ENCODE measurements at regions not wholly inside any gene's neighbourhood (a gene's known extent, or its start where the extent isn't known, plus 50 kb on each side); places are given as distances from the start of the nearest gene placed in this dataset.
A peak's percentile ranks its signal among the peaks of the same experiment; 100 is the strongest.
"Not testable (repeated sequence)": the region's sequence is repeated elsewhere in the genome, so short reads cannot be mapped to it uniquely, and the experiment has no call there.

DNA sequence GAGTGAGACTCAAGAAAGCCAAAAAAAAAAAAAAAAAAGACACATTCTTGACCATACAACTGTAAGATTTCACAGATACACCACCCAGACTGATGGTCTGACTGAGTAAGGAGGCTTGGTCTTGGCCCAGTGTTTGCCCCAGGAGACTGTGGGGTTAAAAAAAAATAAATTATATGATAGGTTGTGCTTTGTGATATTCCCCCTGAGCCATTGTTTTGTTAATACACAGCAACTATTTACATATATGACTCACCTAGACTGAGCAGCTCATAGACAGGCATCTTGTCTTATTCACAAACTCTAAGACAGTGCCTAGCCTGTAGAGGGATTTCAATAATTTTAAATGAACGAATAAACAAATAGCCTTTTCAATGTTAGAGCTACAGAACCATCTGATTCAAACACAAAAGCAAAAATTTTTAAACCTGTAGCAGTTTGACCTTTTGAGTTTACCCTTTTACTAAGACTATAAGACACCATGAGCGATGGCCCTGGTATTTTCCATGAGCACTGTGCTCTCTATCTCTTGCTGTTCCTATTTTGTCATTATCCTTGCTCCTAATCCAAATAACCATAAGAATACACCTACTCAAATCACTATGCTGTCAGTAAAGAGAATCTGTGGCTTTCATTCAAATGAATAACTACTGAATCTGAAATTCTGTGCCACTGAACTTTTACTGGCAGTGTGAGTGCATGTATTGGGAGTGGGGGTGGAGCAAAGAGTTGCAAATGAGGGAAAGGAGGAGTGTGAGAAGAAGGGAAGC lies 199.4 kb upstream of the PTBP2 start:
- ATAC-seq: no peak

DNA sequence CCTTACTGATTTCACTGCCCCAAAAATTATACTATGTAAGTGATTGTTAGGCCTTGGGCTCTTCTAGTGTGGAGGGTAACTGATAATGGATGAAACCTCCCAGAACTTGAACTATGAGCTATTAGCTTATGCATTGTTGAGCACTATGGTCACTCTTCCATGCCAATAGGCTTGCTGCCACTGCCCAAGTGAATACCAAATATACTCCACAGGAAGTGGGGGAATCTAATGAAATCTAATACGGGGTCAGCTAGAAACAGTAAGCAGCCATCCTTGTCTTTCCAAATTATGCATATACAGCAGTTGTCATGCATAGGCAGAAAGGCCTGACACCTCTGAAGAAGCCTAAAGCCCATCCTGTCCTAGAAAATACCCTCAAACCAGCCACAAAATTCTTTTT lies 198.7 kb upstream of the PTBP2 start:
- ATAC-seq: no peak

DNA sequence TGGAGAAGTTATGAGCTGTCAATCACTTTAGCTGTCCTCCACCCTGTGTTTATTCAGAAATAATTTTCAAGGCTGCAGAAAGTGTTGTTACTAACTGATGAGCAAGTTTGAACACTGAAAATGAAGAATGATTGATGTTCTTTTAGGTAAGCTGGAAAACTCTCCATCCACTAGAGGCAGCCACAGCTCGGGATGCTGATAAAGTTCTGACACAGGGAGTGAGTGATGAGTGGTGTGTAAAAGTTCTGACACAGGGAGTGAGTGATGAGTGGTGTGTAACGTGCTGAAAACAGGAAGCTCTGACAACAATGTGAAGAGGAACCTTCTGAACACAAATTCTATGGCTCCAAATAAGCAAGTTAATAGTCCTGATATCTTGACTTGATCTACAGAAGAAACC lies 197.5 kb upstream of the PTBP2 start:
- no peak for ATAC-seq

DNA sequence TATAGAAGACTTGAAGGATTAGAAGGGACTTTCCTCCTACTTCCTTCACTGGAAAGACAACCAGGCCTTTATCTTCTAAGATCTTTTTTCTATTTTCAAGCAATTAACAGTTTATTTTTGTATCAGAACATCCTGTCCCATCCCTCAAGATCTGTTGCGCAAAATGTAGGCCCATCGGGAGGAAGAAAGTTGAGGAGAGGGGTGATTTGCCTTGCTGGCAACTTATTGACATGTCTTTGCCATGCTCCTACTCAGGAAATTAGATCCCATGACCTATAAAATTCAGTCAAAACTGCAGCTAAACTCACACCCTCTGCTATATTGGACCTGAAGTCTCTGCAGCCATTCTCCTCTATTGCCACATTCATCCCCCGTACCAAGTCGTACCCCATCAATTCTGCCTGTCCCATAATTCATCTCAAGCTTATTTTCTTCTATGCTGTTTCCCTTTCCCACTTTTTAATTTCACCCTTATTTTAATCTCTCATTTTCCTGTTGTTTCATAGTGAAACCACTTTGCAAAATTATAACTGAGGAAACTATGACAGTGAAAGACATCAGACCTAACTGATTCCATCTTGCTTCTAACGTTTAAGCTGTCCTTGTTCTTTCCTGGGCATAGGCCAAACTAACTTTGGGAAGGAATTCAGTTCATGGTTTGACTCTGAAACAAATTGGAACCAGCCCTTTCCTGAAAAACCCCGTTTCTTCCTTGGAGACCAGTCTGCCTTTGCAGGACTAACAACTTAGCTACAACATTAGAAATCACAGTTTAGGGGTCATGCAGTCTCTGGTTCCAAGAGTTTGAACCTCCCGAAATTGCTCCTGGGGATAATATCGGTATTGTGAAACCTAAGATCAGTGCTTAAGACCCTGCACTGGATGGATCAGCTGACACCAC lies 195.7 kb upstream of the PTBP2 start:
- no peak for ATAC-seq

DNA sequence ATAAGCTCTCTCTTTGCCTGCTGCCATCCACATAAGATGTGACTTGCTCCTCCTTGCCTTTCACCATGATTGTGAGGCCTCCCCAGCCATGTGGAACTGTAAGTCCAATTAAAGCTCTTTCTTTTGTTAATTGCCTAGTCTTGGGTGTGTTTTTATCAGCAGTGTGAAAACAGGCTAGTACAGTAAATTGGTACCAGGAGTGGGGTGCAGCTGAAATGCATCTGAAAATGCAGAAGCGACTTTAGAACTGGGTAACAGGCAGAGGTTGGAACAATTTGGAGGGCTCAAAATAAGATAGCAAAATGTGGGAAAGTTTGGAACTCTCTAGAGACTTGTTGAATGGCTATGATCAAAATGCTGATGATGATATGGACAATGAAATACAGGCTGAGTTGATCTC lies 192.9 kb upstream of the PTBP2 start:
- ATAC-seq: not testable (repeated sequence)

DNA sequence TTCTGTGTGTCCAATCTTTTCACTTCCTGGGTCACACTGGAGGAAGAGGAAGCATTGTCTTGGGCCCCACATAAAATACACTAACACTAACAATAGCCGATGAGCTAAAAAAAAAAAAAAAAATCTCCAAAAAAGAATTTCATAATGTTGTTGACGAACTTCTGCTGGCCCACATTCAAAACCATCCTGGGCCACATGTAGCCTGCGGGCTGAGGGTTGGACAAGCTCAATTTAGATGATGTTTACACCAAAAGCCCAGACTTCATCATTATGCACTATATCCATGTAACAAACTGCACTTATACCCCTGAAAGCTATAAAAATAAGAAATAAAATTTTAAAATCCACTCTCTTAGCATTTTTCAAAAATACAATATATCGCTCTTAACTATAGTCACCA lies 187.8 kb upstream of the PTBP2 start:
- no peak for ATAC-seq

DNA sequence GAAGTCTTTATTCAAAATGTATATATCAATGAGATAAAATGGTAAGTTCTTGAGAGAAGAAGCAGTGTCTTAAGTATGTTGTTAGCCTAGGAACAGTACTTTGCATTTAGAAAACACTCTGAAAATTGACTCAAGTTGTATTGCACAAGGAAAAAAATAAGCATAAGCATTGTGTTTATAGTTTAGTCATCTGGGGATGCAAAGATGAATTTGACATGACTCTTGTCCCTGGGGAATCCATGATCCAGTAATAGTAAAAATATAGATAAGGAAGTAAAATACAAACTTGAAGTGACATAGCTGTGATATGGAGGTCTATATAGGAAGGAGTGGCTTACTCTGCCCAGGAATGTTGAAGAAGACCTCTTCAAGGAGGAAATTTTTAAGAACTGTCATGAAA lies 185.0 kb upstream of the PTBP2 start:
- peak in 1 of 2 donors; percentile 6 for ATAC-seq

DNA sequence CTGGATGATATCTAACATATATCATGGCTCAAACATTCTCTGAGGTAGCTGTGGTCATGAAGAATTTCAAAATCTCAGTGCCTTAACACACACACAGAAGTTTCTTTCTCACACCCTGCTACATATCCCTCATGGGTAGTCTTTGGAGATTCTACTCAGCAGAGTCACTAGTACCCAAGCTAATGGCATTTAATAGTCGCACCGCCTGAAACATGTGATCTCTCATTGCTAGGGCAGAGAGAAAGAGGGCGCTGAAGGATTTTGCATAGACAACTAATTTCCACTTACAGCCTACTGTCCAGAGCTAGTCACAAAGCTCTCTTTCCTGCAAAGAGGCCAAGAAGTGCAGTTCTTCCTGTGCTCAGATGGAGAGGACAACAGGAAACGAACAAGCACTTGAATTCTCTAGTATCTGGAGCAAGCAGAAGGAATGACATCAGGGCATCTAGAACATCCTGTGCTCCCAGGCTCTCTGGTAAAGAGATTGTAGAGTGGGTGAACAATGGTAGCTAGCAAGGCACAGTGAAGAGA lies 183.4 kb upstream of the PTBP2 start:
- no peak for ATAC-seq

DNA sequence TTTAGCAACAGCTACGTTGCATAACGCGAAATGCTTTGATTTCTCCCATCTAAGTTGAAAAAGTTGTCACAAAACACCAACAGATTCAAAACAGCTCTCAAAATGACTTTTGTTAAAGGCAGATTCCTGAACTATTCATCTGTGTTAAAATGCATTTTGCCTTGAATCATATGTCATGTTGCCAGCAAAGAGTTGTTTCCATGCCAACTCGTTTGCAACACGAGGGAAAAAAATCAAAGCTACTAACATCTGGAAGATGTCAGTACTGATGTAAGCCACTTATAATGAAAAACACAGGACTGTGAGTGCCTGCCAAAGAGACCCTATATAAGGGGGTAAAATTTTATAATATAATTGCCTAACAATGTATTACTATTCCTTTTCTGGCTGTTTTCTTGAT lies 182.7 kb upstream of the PTBP2 start:
- ATAC-seq: no peak

DNA sequence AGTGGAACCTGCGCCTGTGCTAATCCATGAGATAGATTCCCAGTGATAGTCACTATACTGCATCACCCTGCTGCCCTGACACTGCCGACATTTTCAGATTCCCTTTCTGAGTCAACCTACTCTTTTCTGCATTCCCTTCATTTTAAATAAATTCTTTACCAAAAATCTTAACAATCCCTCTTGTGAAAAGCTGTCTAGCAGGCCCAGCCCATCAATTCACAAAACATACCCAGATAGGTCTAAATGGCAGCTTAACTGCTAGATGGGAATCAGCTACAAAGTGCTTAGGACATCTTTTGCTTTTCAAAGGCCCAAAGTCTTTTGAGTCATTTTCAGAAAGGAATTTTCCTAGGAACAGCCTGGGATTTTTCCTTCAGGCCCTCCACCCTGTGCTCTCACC lies 180.1 kb upstream of the PTBP2 start:
- ATAC-seq: no peak

DNA sequence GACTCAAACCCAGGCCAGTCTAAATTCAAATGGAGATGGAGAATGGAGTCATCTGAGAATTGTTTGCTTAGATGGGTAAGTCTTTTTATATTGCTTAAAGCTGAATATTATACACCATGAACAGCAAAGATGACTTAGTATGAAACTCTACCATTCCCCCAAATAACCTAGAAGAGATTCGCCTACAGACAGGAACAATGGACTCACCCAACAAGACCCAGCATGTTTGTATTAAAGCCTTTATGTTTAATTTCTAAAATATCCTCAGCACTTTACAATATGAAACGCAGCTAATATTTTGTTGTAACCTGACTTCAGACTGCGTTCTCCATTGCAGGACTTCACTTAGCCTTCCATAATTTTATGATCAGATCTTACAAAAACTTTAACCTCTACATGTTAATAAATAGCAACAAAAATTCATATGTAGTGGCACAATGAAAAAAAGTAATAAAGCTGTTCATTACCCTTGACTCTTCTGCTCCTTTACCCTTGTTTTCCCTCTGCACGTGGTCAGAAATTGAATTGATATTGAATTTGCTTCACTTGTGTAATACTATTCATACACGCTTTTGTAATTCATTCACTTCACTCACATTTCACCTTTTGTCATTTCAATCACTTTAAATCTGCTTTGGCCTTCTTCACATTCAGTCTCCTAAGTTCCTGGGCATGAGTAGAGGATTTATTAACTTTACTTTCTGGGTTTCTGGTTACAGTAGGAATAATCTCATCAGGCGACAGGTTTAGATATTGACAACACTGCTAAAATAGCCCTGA lies 177.3 kb upstream of the PTBP2 start:
- ATAC-seq: no peak

DNA sequence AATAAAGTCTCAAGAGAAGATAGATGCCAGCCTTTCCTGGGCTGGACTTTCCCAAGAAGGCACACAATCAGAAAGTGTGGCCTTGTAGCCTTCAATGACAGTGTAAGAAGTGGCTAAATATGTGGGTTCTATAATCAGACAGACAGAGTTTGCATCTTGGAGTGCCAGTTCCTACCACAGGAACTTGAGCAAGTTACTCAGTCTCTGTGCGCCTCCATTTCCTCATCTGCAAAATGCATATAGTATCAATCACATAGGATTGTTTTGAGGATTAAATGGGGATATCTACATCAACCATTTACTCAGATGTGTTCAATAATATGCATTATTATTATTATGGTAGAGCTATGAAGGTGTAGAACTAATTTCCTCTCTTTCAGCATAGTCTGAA lies 176.8 kb upstream of the PTBP2 start:
- no peak for ATAC-seq

DNA sequence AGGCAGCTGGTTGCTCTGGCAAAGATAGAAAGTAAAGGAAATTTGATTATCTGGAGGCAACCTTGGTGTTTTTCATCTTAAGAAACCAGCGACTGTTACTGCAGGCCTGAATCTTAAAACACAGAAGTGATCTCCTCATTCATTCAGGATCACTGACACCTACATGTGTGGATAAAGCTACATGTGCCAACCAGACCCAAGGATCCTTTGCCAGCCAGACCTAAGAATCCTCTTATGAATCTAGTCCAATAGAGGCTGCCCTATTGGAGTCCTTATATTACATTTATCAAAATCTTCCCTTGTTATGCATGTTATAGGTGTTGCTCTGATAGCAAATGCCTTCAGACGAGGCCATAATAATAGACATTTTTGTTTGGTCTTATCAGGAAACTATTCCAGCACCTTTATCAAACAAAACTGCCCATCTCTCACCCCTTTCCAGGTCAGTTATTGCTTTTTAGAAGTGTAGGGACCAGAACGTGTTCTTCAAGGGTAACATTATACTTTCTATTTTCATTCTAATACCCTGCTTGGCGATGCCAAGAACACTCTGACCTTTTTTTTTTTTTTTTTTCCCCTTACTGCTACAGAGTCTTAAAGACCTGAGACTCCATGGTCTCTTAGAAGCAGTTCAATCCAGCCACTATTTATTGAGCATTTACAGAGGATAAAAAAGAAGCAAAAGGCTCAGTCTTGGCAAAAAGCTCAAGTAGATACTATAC lies 175.5 kb upstream of the PTBP2 start:
- ATAC-seq: no peak

DNA sequence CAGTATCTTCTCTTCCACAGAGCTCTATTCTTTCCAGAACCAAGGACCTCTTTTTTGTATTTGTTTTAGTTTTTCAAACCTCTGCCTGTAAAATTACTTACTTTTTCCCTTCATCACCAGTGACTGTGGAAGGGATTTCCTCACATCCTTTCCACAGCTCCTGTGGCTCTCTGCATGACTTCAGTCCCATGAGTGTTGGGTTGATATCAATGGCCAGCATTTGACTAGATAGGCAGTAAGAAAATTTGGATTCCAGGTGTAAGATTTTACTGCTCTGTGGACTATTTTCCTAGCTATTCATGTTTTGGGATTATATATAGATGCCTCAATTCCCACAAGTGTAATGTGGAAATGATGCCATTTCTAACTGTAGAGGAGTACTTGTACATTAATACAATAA lies 171.5 kb upstream of the PTBP2 start:
- ATAC-seq: no peak

DNA sequence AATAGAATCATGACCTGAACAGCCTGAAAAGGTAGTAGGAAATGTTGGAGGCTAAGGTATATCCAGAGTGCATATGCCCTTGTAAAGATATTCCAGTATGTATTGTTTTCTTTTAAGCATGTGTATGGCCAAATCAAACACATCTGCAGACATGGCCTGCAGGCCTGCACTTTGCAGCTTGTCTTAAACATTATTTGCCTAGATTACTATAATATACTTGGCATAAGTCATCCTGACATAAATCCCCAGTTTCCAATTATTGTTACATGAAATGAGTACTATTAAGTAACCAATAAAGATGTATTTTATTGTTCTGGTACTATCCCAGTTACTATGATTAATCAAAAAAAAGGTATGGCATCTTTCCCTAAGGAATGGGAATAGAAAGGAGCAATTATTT lies 169.1 kb upstream of the PTBP2 start:
- no peak for ATAC-seq

DNA sequence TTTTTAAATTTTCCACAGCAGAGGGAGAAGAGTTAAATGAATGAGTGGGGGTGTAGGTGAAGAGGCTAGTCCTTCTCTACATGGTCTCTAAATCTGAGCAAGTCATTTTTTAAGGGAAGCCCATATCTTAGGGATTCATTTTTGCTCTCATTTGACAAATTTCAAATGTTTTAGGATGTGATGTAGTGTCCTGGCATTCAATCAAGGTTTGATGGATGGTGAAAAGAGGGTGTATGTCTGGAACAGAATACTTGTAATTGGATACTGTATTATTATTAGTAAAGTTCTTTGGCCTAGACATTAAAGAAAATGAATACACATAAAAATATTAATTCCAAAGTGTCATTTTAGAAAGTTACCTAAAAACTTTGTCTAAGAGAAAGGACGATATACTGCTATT lies 167.8 kb upstream of the PTBP2 start:
- ATAC-seq: no peak

DNA sequence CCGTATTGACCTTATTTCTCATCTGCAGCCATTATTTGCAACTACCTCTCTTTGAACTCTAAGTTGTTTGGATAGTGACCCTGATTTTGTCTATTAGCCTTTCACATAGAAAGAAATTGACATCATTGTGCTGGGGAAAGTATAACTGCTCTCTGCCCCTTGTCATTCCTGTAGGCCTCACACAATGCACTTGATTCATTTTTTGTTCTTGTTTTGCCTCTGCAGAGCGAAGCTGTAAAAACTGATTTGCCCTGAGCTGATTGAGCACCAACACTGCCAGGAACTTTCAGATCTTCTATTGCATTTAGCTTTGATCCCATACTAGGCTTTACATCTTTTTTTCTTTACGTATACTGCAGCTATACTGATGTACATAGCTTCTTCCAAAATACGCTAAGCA lies 167.2 kb upstream of the PTBP2 start:
- no peak for ATAC-seq

DNA sequence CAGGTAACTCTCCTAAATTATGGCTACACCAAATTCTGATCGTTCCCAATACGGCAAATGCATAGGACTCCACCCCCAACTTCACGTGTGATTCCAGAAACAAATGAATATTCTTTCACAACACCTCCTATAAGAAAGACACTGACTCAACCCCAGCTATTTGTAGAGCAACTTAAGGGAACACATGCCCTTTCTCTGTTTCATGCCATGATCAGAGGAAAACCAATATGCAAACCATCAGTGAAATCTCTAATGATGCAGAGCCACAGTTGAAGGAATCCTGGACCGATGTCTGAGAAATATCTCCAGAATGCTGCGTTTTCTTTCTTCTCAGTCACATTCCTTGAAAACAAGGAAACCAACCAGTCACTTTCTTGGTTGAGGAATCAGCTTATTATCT lies 164.2 kb upstream of the PTBP2 start:
- ATAC-seq: no peak

DNA sequence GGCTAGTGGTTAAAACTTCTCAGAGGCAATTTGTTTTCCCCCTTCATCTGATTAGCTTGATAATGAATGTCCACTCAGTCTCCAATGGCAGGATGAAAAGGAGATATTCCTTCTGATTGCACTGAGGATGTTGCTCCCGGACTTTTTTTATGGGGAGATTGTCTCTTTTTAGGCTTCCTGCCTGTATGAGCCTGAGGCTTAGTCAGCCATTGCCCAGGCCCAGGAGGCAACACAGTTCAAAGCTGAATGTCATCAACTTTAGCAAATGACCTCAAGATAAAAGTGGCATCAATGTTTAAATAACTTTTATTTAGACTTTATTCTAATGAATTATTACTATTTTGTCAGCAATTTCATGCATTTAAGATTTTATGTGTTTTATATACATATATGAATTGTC lies 162.9 kb upstream of the PTBP2 start:
- ATAC-seq: no peak

DNA sequence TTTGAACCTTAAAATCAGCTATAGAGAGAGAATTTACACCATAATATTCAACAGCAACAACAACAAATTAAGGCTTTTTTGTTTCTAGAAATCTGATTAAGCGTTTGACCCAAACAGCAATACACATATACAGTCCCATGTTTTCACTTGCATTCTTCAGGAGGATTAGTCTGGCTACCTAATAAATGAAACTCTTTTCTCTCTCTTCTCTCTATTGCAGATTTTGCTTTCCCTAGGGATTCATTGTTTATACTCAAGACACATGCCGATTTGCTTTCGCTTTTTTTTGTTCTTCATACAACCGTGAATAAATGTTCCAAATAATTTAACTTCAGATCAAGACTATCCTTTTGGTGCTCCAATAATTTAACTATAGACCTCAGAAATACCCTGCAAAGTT lies 162.4 kb upstream of the PTBP2 start:
- ATAC-seq: no peak

DNA sequence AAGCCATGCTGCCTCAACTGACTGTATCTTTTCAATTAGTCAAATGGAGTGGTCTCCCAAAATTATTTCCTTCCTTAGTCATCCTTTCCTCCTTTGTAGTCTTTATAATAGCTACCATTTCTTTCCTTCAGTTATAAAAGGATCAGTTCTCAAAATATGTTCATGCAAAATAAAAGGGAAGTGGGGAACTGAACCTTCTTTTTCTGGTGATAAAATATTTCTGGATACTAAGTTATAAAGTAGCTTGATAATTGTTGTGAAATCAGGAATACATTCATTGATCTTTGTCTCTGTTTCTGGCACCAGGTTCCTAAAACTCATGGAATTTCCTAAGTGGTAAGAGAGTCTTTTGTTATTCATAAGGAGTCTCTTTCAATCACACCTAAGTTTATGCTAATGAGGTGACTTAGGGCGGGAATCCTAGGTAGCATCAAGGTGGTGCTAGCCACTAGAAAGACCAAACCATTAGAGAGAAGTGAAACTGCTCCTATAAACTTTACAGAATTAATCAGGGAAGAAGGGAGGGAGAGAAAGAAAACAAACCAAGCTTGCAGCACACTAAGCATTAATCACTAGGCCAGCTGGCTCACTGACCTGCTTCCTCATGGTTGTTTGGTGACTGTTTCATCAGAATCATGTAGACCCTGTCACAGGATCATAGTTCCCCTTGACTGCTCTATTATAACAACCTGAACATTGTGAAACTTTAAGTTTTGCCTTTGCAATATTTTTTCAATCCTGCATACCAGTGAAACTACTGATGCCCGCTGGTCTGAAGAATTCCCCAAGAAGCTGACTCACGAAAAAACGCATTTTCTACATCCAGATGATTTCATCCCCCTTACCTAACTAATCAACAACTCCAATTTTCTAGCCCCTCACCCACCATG lies 161.6 kb upstream of the PTBP2 start:
- no peak for ATAC-seq
